ENCODE measurements at regions not wholly inside any gene's neighbourhood (a gene's known extent, or its start where the extent isn't known, plus 50 kb on each side); places are given as distances from the start of the nearest gene placed in this dataset.
"Not testable (repeated sequence)": the region's sequence is repeated elsewhere in the genome, so short reads cannot be mapped to it uniquely, and the experiment has no call there.

GRCh38 chr3:3368306-3368705, 188.8 kb upstream of the CRBN start:
- DNase-seq, result no peak
- no peak overlapping the region for H3K4me3 Mint-ChIP-seq
- H3K9me3 Mint-ChIP-seq (ENCODE audit: low read depth), result no peaks in the 10 kb centered on the region
- no peaks in the 10 kb centered on the region for H3K27me3 Mint-ChIP-seq
- no peak overlapping the region for H3K27ac Mint-ChIP-seq
- ATAC-seq, result no peak
- H3K4me1 Mint-ChIP-seq, result no peaks in the 10 kb centered on the region
- CTCF ChIA-PET, result no interaction called here
- no peaks in the 10 kb centered on the region for H3K36me3 Mint-ChIP-seq

DNA sequence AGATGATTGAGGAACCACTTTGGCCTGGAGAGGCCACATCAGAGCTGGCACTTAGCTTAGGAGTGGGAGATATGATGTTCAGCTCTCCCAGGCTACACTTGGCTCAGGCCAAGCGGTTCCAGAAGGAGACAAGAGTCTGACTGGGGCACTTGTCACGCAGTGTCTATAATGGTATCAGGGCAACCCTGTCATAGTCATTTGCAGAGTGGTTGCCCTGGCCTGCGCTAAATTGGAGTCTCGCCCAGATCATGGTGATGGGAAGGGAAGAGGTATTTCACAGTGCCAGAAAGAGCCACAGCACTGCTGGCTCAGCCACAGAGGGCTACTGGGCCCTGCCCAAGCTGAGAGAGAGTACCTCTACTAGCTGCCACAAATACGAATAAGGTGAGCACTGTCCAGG, 186.9 kb upstream of the CRBN start:
- DNase-seq (no peak), ATAC-seq (no peak)
- H3K9me3 Mint-ChIP-seq (ENCODE audit: low read depth), result no peaks in the 10 kb centered on the region
- CTCF ChIA-PET, result no interaction called here
- H3K36me3 Mint-ChIP-seq, result no peaks in the 10 kb centered on the region
- no peak overlapping the region for H3K4me3 Mint-ChIP-seq
- H3K27ac Mint-ChIP-seq, result no peak overlapping the region
- no peaks in the 10 kb centered on the region for H3K4me1 Mint-ChIP-seq
- H3K27me3 Mint-ChIP-seq, result no peaks in the 10 kb centered on the region

- DNase-seq (no peak), ATAC-seq (no peak)
- CTCF ChIA-PET, result no interaction called here
- no peaks in the 10 kb centered on the region for H3K36me3 Mint-ChIP-seq
- H3K27ac Mint-ChIP-seq, result no peak overlapping the region
- H3K9me3 Mint-ChIP-seq (ENCODE audit: low read depth), result no peaks in the 10 kb centered on the region
- H3K4me1 Mint-ChIP-seq, result no peaks in the 10 kb centered on the region
- no peak overlapping the region for H3K4me3 Mint-ChIP-seq
- no peaks in the 10 kb centered on the region for H3K27me3 Mint-ChIP-seq
Observed at GRCh38 chr3:3365716-3366115, 186.2 kb upstream of the CRBN start.

GRCh38 chr3:3356846-3357245, 177.4 kb upstream of the CRBN start:
- DNase-seq (no peak), ATAC-seq (no peak)
- H3K4me3 Mint-ChIP-seq, result no peak overlapping the region
- CTCF ChIA-PET, result no interaction called here
- peaks cover 2% of the 10 kb centered on the region for H3K36me3 Mint-ChIP-seq
- H3K4me1 Mint-ChIP-seq, result no peaks in the 10 kb centered on the region
- H3K27me3 Mint-ChIP-seq, result no peaks in the 10 kb centered on the region
- H3K9me3 Mint-ChIP-seq (ENCODE audit: low read depth), result peaks cover 4% of the 10 kb centered on the region
- H3K27ac Mint-ChIP-seq, result no peak overlapping the region

DNA sequence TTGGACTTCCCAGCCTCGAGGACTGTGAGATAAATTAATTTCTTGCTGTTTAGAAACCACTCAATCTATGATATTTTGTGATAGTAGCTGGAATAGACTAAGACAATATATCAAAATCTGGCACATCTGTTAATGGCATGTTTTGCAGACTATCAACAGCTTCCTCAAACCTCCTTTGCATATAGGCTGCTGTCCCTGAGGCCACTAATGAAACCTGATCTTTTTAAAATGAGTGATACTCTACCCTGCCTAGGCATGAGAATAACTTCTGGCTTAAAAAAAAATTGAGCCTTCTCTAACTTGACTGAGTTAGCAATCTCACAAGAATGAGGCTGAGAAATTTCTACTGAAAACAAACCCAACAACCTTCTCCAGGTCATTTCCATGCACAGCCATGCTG, 176.0 kb upstream of the CRBN start:
- DNase-seq, result no peak
- H3K27me3 Mint-ChIP-seq, result no peaks in the 10 kb centered on the region
- H3K4me1 Mint-ChIP-seq, result no peaks in the 10 kb centered on the region
- H3K4me3 Mint-ChIP-seq, result no peak overlapping the region
- peaks cover 2% of the 10 kb centered on the region for H3K36me3 Mint-ChIP-seq
- ATAC-seq, result no peak
- CTCF ChIA-PET, result no interaction called here
- H3K9me3 Mint-ChIP-seq (ENCODE audit: low read depth), result peaks cover 6% of the 10 kb centered on the region
- no peak overlapping the region for H3K27ac Mint-ChIP-seq

DNA sequence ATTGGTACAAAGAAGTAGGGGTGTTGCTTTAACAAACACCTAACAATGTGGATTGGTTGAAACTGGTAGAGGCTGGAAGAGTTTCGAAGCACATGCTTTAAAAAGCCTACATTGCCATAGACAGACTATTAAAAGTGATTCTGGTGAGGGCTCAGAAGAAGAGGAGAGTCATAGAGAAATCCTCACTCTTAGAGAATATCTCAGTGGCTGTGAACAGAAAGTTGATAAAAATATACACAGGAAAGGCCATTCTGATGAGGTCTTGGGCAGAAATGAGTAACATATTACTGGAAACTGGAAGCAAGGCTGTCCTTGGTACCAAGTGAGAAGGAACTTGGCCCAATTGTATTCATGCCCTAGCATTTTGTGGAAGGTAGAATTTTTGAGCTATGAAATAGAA, 173.7 kb upstream of the CRBN start:
- DNase-seq (no peak), ATAC-seq (no peak)
- Mint-ChIP-seq H3K4me1 (no peaks in the 10 kb centered on the region), H3K9me3 (ENCODE audit: low read depth) (peaks cover 6% of the 10 kb centered on the region), H3K4me3 (no peak overlapping the region), H3K27me3 (no peaks in the 10 kb centered on the region), H3K27ac (no peak overlapping the region), H3K36me3 (peaks cover 2% of the 10 kb centered on the region)
- CTCF ChIA-PET, result no interaction called here

DNA sequence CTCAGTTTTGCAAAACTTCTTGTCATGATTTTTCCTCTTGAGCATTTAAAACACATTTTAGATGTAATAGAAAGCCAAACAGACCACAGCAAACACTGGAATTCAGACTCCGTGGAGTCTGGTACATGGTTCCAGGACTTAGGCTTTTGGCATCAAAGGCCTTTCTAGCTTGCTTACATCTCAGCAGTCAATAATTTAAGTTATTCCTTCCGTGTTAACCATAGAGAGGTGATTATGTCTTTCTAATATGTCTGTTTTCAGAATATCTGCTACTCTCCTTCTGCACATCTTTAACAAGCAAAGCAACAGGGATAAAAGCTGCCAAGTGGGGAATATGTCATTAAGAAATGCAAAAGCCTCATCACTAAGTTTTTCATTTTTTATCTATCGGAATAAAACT, 171.7 kb upstream of the CRBN start:
- H3K4me1 Mint-ChIP-seq, result no peaks in the 10 kb centered on the region
- no peak overlapping the region for H3K27ac Mint-ChIP-seq
- H3K9me3 Mint-ChIP-seq (ENCODE audit: low read depth), result peaks cover 6% of the 10 kb centered on the region
- CTCF ChIA-PET, result no interaction called here
- no peaks in the 10 kb centered on the region for H3K27me3 Mint-ChIP-seq
- peaks cover 2% of the 10 kb centered on the region for H3K36me3 Mint-ChIP-seq
- no peak overlapping the region for H3K4me3 Mint-ChIP-seq
- no peak for ATAC-seq
- DNase-seq, result no peak

DNA sequence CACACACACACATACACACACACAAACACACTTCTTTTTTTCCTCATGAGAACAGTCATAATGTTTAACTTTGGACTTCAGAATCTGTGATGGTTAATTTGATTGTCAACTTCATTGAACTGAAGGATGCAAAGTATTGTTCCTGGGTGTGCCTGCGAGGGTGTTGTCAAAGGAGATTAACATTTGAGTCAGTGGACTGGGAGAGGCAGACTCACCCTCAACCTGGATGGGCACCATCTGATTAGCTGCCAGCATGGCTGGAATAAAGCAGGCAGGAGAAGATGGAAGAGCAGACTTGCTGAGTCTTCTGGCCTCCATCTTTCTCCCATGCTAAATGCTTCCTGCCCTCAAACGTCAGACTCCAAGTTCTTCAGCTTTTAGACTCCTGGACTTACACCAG, 167.6 kb upstream of the CRBN start:
- not testable (repeated sequence) for H3K27ac Mint-ChIP-seq, H3K4me3 Mint-ChIP-seq

GRCh38 chr3:3346556-3346955, 167.1 kb upstream of the CRBN start:
- Mint-ChIP-seq H3K27me3 (no peaks in the 10 kb centered on the region), H3K27ac (no peak overlapping the region), H3K4me1 (no peaks in the 10 kb centered on the region), H3K4me3 (no peak overlapping the region), H3K9me3 (ENCODE audit: low read depth) (peaks cover 1% of the 10 kb centered on the region), H3K36me3 (no peaks in the 10 kb centered on the region)
- DNase-seq, result no peak
- CTCF ChIA-PET, result no interaction called here
- ATAC-seq, result no peak

More for the DNA sequence above, 167.6 kb upstream of the CRBN start:
- H3K4me1 Mint-ChIP-seq; DNase-seq; H3K27me3 Mint-ChIP-seq; H3K9me3 Mint-ChIP-seq (ENCODE audit: low read depth); CTCF ChIA-PET; H3K36me3 Mint-ChIP-seq; ATAC-seq: not testable (repeated sequence)

DNA sequence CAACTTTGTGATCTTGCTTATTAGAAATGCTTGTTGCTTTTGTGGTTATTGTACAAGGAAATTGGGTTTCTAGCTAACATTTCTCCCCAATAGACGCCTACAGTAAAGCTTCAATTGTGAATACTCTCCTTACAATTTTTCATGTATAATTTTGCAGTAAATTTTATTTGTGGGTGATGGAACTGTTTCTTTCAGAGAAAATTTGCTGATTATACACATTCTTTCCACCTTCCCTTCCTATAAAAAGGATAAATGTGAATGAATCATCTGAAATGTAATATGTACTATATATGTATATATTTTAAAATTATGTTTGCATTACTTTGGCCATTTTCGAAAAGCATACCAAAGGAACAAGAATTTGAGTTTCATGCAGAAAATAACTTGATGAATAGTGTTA, 162.7 kb upstream of the CRBN start:
- CTCF ChIA-PET, result no interaction called here
- no peak overlapping the region for H3K4me3 Mint-ChIP-seq
- ATAC-seq (no peak), DNase-seq (no peak)
- H3K36me3 Mint-ChIP-seq, result no peaks in the 10 kb centered on the region
- no peaks in the 10 kb centered on the region for H3K27me3 Mint-ChIP-seq
- H3K27ac Mint-ChIP-seq, result no peak overlapping the region
- H3K9me3 Mint-ChIP-seq (ENCODE audit: low read depth), result no peaks in the 10 kb centered on the region
- no peaks in the 10 kb centered on the region for H3K4me1 Mint-ChIP-seq

- Mint-ChIP-seq H3K36me3 (no peaks in the 10 kb centered on the region), H3K27me3 (no peaks in the 10 kb centered on the region), H3K9me3 (ENCODE audit: low read depth) (no peaks in the 10 kb centered on the region), H3K4me3 (no peak overlapping the region), H3K4me1 (no peaks in the 10 kb centered on the region), H3K27ac (no peak overlapping the region)
- CTCF ChIA-PET, result no interaction called here
- ATAC-seq, result no peak
- no peak for DNase-seq
Observed at GRCh38 chr3:3340965-3341895, 161.7 kb upstream of the CRBN start.

DNA sequence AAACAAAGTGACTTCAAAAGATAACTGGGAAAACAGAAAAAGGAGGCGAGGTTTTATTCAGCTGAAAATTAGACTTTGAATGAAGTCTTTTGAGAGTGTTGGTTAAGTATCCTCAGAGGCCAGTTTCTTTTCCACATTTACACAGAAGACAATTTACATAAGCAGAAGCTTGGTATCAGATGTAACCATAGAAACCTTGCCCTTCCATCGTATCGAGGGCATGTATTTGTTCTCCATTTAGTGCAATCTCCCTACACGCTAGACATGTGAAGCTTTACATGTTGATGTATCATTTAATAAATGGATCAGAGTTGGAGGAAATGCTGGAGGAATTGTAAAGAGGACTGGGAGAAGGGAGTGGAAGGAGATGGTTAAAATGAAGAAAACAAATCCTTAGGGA, 161.0 kb upstream of the CRBN start:
- H3K4me1 Mint-ChIP-seq, result no peaks in the 10 kb centered on the region
- CTCF ChIA-PET, result no interaction called here

DNA sequence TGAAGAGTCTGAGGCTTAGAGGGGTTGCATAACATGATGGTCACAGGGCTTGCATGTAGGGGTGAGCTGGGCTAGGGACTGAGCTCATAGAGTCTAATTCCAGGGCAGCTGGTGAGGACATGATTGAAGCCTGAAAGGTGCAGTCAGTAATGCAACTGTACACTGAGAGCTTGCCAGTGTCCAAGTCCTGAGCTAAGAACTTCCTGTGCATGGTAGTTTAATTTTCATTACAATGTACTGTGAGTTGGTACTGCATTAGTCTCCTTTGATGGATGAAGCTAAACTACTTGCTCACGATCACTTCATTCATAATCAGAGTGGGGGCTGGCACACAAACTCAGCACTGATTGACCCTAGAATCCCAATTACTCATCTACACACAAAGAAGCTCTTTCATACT, 156.4 kb upstream of the CRBN start:
- CTCF ChIA-PET, result no interaction called here
- no peak for ATAC-seq
- H3K27me3 Mint-ChIP-seq, result no peaks in the 10 kb centered on the region
- no peak overlapping the region for H3K27ac Mint-ChIP-seq
- no peak overlapping the region for H3K4me3 Mint-ChIP-seq
- H3K36me3 Mint-ChIP-seq, result no peaks in the 10 kb centered on the region
- no peak for DNase-seq
- no peaks in the 10 kb centered on the region for H3K9me3 Mint-ChIP-seq (ENCODE audit: low read depth)
- H3K4me1 Mint-ChIP-seq, result no peaks in the 10 kb centered on the region

More for the DNA sequence above, 161.0 kb upstream of the CRBN start:
- Mint-ChIP-seq H3K4me3 (no peak overlapping the region), H3K9me3 (ENCODE audit: low read depth) (no peaks in the 10 kb centered on the region), H3K27me3 (no peaks in the 10 kb centered on the region), H3K27ac (no peak overlapping the region), H3K36me3 (no peaks in the 10 kb centered on the region)
- no peak for ATAC-seq
- no peak for DNase-seq

DNA sequence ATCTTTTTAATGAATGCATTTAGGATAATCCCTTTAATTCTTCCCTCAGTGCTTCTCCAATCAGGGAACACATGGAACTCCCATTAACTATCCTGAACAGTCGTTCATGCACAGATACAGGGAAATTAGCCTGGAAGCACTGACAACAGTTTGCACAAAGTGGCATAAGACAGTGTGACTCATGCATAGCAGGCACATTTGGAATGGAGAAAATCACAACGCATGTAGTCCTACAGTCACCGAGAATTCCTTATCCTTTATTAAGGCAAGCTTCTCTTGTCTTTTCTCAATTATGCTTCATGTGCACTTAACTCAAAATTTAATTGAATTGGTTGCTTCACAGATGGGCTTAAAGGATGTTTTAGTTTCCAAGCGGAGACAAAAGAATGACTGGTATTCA, 155.0 kb upstream of the CRBN start:
- no peaks in the 10 kb centered on the region for H3K36me3 Mint-ChIP-seq

DNA sequence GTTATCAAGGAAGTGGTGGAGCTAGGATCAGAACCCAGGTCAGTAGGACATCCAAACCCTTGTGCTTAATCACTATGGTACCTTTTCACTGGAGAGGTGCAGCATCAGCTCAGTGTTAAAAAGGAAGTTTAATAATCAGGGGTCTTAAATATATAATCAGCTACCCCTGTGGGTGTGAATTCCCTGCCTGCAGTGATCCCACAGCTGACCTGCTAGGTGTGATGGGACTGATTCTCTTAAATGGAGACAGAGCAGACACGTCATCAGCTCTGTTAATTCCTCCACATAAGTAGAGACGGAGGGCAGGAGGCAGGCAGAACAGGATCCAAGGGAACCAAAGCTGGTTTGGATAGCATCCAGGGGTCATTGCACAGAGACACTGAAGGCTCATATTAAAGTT, 154.1 kb upstream of the CRBN start:
- no peak overlapping the region for H3K4me3 Mint-ChIP-seq
- no peak overlapping the region for H3K27ac Mint-ChIP-seq
- H3K9me3 Mint-ChIP-seq (ENCODE audit: low read depth), result no peaks in the 10 kb centered on the region
- no peaks in the 10 kb centered on the region for H3K4me1 Mint-ChIP-seq
- no peaks in the 10 kb centered on the region for H3K27me3 Mint-ChIP-seq
- no peaks in the 10 kb centered on the region for H3K36me3 Mint-ChIP-seq
- ATAC-seq (no peak), DNase-seq (no peak)
- CTCF ChIA-PET, result no interaction called here

More for the DNA sequence above, 155.0 kb upstream of the CRBN start:
- Mint-ChIP-seq H3K27ac (no peak overlapping the region), H3K4me3 (no peak overlapping the region), H3K4me1 (no peaks in the 10 kb centered on the region), H3K27me3 (no peaks in the 10 kb centered on the region), H3K9me3 (ENCODE audit: low read depth) (no peaks in the 10 kb centered on the region)
- ATAC-seq (no peak), DNase-seq (no peak)
- CTCF ChIA-PET, result no interaction called here

Measured in activated CD8-positive, alpha-beta memory T cell treated with anti-CD3 and anti-CD28 coated beads, Interleukin-2, amount 10 ng/mL, durations not matched to agents 7 days and 5 days (primary cell).